Progenitor cell of endocrine pancreas (in vitro differentiated cells): ENCODE measurements at regions not wholly inside any gene's neighbourhood (a gene's known extent, or its start where the extent isn't known, plus 50 kb on each side); places are given as distances from the start of the nearest gene placed in this dataset.

ENCODE experiments used
- DNase-seq: peaks from one replicate; pipeline ENCODE4 v3.0.0; 2021; ENCODE audit warnings: low spot score; ENCODE audit not compliant: unreplicated experiment
- H3K27ac Mint-ChIP-seq: 2 replicates; pipeline ENCODE4 v1.8.0; 2021; ENCODE audit warnings: mild to moderate bottlenecking, moderate library complexity, mixed read lengths
- H3K27me3 Mint-ChIP-seq: 2 replicates; pipeline ENCODE4 v1.8.0; 2021; ENCODE audit warnings: mixed read lengths
- H3K36me3 Mint-ChIP-seq: 2 replicates; pipeline ENCODE4 v1.8.0; 2022; ENCODE audit warnings: mixed read lengths; ENCODE audit not compliant: insufficient read depth
- H3K4me1 Mint-ChIP-seq: 2 replicates; pipeline ENCODE4 v1.8.0; 2021; ENCODE audit warnings: low read depth, mixed read lengths
- H3K4me3 Mint-ChIP-seq: 2 replicates; pipeline ENCODE4 v1.8.0; 2021; ENCODE audit warnings: low read depth, mild to moderate bottlenecking, moderate library complexity, mixed read lengths
- H3K9me3 Mint-ChIP-seq: 2 replicates; pipeline ENCODE4 v1.8.0; 2021; ENCODE audit warnings: low read depth, mixed read lengths
- CTCF ChIP-seq: fragments of 200-600 bp; sonication (generic); IDR thresholded peaks from one replicate; pipeline ENCODE4 v1.5.0; 2021; ENCODE audit warnings: antibody characterized with exemption, mild to moderate bottlenecking; ENCODE audit not compliant: unreplicated experiment

GRCh38 chr6:112457886-112458285 lies 110.8 kb downstream of the RFPL4B start:
- no peak for DNase-seq
- H3K27ac Mint-ChIP-seq: no peak overlapping the region
- H3K4me3 Mint-ChIP-seq: no peak overlapping the region
- TF ChIP-seq CTCF: no peak
- peaks cover 5% of the 10 kb centered on the region for H3K9me3 Mint-ChIP-seq
- H3K27me3 Mint-ChIP-seq: no peaks in the 10 kb centered on the region
- no peaks in the 10 kb centered on the region for H3K4me1 Mint-ChIP-seq
- no peaks in the 10 kb centered on the region for H3K36me3 Mint-ChIP-seq

GRCh38 chr6:112459758-112460304 lies 112.7 kb downstream of the RFPL4B start:
- no peak for TF ChIP-seq CTCF
- Mint-ChIP-seq H3K27ac (no peak overlapping the region), H3K36me3 (no peaks in the 10 kb centered on the region), H3K27me3 (no peaks in the 10 kb centered on the region), H3K4me1 (no peaks in the 10 kb centered on the region), H3K9me3 (peaks cover 5% of the 10 kb centered on the region), H3K4me3 (no peak overlapping the region)
- no peak for DNase-seq

DNA sequence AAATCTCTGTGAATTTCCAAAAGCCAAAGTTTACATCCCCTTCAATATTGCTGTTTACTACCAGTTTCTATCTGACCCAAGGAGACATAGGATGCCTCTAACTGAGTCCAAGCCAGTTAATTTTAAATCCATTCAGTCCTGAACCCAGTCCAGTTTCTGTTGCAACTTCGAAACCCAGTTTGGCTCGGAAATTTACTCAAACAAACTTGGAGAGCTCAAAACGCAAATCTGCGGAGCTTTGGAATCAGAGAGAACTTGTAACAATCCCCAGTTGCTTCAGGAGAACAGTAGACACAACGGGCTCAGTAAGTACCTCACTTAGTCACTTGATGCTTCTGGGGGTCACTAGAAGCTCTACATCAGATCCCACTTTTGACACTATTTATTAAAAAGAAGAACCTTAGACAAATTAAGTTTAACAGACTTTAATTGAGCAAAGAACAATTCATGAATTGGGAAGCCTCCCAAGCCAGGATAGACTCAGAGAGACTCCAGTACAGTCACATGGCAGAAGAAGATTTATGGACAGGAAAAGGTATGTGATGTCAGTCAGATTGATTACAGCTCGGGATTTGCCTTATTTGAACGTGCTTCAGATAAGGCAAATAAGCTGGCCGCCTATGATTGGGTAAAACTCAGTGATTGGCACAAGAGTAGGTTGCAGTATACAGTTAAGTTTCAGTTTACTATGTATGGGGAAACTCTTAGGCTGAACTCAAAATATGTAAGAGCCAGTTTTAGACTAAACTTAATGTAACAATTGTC lies 118.0 kb downstream of the RFPL4B start:
- H3K27ac Mint-ChIP-seq: no peak overlapping the region
- H3K4me3 Mint-ChIP-seq: no peak overlapping the region
- H3K4me1 Mint-ChIP-seq: peaks cover 10% of the 10 kb centered on the region
- H3K27me3 Mint-ChIP-seq: no peaks in the 10 kb centered on the region
- TF ChIP-seq CTCF: no peak
- H3K9me3 Mint-ChIP-seq: peaks cover 3% of the 10 kb centered on the region
- no peak for DNase-seq
- H3K36me3 Mint-ChIP-seq: no peaks in the 10 kb centered on the region

DNA sequence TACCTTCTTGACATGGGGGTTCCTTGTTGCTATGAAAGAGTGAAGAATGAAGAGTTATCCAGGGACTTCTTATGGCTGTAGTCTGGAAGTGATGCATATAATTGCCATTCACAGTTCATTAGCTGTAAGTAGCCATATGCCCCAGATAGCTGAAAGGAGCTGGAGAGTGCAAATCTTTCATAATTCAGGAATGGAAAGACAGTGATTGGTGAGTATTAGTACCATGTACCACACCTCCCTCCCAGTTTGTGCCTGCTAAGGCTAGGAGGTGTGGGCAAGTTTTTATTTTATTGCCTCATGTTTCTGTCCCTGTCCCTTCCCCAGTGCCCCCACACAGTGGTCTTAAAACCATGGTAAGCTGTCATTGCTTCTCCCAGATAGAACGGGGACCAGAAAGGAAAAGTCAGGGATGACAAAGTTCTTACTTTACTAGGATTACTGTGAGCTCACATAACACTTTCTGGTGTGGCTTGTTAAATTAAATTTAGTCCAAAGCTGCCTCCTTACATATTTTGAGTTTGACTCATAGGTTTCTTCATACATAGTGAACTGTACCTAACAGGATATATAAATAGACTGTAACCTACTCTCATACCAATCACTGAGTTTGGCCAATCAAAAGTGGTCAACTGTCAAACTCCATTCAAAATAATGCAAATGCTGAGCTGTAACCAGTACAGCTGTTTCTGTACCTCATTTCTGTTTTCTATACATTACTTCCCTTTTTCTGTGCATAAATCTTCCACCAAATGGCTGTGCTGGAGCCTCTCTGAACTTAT lies 119.4 kb downstream of the RFPL4B start:
- H3K27ac Mint-ChIP-seq: no peak overlapping the region
- no peak for DNase-seq
- H3K4me1 Mint-ChIP-seq: peaks cover 23% of the 10 kb centered on the region
- H3K4me3 Mint-ChIP-seq: no peak overlapping the region
- H3K27me3 Mint-ChIP-seq: no peaks in the 10 kb centered on the region
- TF ChIP-seq CTCF: no peak
- H3K36me3 Mint-ChIP-seq: no peaks in the 10 kb centered on the region
- peaks cover 6% of the 10 kb centered on the region for H3K9me3 Mint-ChIP-seq

DNA sequence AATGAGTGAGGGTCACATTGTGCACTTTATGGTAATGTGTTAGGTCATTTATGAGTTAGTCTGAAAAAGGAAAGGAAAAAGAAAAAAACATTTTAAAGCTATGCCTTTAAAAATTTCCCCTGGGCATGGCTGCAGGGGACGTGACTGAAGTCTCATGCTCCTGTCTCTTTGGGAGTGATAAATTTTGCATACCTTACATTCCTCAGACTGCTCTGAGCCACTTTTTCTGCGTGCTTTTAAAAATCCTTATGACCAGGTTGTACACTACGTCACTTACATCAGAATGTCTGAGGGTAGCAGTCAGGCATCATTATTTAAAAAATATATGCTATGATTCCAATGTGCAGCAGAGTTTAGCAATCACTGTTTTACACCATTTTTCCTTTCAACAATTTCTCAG lies 121.2 kb downstream of the RFPL4B start:
- H3K27ac Mint-ChIP-seq: no peak overlapping the region
- H3K4me1 Mint-ChIP-seq: peaks cover 25% of the 10 kb centered on the region
- DNase-seq: no peak
- no peaks in the 10 kb centered on the region for H3K36me3 Mint-ChIP-seq
- no peaks in the 10 kb centered on the region for H3K27me3 Mint-ChIP-seq
- peaks cover 6% of the 10 kb centered on the region for H3K9me3 Mint-ChIP-seq
- no peak for TF ChIP-seq CTCF
- H3K4me3 Mint-ChIP-seq: no peak overlapping the region
